HG03064 (cell line): ENCODE measurements at regions not wholly inside any gene's neighbourhood (a gene's known extent, or its start where the extent isn't known, plus 50 kb on each side); places are given as distances from the start of the nearest gene placed in this dataset.

Experiments used
- ATAC-seq: cut with Tn5 transposase; IDR thresholded peaks from one replicate; pipeline ENCODE4 v1.9.1; 2021; ENCODE audit warnings: low read depth; ENCODE audit not compliant: unreplicated experiment

DNA sequence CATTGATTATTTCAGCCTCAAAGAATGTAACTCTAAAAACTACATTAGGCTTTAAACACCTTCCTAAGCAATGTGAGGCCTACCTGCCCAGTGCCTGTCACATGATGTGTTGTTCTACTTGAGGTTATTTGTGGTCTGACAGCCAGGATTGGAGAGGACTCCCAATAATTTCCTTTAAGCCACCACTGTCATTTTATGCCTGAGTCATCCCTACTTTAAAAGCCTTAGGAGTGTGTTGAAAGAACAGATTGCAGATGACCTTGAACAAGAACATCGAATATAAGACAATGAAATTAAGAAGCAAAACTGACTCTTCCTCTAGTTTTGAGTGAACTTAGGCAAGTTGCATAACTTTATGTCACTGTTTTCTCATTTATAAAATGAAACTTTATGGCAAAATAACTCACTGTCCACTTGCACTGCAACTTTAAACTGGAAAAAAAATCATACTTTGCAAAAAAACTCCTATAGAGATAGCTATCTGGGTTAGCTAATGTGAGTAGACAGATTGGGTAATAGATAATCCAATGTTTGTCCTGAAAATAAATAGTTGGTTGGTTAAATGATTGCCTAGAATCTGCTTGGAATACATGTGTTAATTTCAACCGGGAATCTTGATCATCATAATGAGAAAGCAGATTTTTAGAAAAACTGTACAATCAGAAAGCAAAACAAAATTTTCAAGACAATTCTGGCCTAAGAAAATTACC lies 361.2 kb downstream of the SUCLA2 start:
- no peak for ATAC-seq

DNA sequence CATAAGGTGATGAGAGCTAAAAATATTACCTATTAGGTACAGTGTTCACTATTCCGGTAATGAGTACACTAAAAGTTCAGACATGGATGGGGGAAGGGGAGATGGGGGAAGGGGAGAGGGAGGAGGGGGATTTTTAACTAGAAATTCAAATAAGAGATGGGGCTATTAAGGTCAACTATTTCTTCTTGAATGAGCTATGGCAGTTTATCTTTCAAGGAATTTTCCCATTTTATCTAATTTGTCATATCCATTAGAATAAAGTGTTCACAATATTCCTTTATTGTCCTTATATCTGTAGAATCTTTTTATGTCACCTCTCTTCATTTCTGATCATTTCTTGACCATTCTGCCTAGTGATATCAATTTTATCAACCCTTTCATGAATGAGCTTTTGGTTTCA lies 362.4 kb downstream of the SUCLA2 start:
- ATAC-seq: no peak

DNA sequence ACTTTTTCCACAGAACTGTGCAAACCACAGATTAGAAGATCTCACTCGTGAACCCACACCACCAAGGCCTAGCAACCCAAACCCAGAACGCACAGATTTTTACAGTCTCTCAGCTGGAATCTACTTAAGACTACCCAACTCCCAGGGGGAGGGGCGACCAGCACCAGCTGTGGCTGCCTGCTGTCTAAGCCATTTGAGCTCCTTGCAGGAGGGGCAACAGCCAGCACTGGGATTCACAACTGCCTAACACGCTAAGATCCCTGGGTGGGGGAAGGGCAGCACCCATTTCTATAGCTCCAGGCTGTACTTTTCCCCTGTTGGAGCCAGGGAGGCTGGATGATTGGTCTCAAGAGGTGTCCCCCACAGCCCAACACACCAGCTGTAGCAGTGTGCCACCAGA lies 368.8 kb downstream of the SUCLA2 start:
- ATAC-seq: no peak

DNA sequence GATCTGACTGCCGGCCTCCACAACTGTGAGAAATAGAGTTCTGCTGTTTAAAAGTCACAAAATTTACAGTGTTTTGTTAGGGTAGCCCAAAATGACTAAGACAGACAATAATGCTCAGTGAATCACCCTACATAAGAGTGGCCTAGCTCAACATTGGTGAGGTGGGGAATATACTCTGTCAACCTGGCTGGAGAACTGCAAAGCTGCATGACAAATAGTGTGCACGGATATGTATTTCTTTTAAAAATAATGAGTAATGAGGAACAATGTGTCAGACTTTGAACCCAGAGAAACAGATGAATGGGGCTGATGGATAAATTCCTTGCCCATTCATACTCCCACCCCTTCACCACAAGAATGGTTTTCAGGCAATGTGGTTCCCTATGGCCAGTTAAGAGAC lies 372.4 kb downstream of the SUCLA2 start:
- no peak for ATAC-seq

DNA sequence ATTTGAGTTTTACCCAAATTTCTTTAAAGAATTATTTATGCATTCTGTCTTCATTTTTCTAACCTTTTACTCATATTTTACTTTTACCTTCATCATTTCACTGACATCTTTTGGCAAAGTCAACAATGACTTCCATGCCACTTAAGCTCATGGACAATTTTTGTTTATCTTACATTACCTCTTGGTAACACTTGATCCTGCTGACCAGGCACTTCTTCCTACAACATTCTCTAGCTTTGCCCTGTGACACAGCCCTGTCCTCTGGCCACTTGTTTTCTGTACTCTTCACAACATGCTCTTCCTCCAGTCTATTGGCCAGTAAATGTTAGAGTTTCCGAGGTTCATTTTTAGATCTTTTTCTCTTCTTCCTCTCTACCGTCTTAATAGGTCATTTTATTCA lies 377.2 kb downstream of the SUCLA2 start:
- no peak for ATAC-seq

DNA sequence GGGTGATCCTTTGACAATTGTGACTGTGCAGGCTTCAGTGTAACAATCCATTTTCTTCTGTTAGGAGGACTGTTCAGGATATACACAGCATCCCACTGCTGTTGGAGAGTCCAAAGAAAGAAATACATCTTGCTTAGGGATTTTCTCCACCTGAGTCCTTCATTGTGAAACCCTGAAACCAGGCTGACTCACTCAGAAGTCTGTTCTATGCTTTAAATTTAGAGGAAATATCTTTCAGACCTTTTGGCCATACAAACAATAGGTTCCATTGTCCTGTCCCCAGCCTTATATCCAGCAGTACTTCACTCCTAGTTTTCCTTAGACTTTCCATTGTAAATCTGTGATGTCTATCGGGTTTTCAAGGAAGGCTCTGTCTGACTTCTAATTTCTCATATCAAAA lies 379.1 kb downstream of the SUCLA2 start:
- no peak for ATAC-seq

DNA sequence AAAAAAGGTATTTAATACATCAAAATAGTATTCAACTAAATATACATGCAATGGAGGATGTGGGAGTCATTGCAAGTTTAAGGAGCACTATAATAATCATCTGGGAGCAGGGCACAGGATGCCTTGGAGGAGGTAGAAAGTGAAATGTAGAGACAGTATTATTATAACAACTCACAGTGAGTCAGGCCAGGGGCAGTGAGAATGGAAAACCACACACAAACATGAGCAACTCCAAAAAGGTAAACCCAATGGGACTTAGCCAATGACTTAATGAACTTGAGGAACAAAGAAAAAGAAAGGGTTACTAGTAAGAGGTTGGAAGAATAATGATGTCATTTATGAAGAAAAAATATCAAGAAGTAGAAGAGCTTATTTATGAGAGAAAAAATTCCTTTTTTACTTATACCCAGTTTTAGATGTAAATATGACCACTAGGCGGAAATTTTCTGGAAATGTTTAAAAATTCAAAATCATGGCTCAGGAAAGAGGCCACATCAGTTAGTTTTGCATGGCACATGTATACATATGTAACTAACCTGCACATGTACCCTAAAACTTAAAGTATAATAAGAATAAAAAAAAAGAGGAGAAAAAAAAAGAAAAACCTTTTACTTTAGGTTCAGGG lies 389.3 kb downstream of the SUCLA2 start:
- no peak for ATAC-seq

DNA sequence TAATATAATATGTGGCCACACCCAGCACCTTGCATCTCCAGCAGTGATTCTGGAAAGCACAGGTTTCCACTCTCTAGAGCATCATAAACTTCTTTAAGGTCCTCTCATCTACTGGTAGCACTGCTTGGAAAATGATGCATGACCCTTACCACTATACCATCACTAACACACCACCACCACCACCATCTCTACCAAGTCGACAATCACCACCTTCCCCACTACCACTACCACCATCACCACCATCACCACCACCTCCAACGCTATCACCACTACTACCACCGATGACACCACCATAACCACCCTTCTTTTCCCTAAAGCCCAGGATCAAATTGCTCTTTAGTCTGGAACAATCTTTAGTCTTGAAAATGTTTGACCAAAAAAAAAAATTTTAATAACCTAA lies 390.4 kb downstream of the SUCLA2 start:
- no peak for ATAC-seq

DNA sequence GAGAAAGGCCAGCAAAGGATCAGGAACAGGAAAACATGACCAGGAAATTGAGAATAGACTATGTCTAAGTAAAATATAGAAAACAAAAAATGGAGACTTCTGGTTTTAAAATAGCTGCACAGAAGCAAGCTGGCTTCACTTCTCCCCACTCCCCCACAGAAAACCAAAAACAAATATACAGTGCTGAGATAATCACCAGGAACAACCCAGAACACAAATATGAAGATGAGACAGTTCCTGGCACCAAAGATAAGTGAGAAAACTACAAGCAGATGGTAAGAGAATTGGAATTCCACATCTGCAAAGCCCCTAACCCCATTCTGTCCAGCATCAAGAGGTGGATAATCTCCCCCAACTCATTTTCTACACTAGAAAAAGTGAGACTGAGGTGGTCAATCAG lies 397.7 kb downstream of the SUCLA2 start:
- ATAC-seq: no peak

DNA sequence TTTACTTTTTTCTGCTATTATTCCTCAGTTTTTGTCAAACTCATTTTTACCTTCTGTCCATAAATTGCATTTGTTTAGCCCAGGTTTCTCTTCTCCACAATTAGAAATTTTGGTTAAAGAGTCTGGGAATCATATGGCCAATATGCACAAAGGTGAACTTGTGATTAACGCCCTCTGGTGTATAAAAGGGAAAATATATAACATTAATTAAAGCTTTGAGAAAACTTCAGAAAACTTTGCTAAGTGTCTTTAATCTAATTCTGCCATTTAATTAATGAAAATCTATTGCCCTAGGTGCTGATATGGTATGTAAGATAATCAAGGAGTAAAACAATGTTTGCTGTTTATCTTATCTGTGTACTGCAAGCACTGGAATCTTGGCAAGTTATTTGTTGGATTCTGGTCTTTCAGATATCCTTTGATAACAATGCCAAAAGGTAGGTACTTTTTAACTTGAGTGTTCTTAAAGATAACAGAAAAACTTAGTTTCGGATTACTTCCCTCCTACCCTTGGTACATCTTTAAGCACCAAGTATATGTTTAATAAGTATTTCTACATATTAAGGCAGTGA lies 402.6 kb downstream of the SUCLA2 start:
- no peak for ATAC-seq

DNA sequence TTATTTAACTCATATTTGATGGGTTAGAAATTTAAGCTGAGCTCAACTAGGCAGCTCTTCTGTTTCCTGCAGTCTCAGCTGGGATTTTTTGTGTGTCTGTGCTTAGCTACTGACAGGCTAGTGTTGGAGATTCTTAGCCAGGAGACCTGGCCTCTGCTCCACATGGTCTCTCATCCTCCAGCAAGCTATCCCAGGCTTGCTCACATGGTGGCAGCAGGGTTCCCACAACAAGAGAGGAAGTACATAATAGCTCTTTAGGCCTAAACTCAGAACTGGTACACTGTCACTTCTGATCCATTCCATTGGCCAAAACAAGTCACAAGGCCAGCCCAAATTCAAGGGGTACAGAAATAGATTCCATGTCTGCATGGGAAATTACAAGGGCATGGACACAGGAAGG lies 406.2 kb downstream of the SUCLA2 start:
- no peak for ATAC-seq

DNA sequence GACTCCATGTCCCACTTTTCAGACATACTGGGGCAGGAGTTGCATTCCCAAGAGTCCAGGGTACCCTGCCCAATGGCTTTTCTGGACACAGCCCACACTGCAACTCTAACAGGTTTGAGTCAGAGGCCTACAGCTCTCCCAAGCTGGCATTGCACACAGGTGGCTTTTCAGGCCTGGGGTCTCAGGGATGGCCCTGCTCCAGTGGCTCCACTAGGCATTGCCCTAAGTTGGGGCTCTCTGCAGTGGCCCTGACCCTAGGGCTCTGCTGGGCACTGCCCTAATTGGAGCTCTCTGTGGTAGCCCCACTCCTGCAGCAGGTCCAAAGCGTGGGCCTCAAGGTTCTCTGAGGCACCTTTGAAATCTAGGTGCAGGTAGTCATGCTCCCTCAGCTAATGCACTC lies 408.8 kb downstream of the SUCLA2 start:
- ATAC-seq: no peak

DNA sequence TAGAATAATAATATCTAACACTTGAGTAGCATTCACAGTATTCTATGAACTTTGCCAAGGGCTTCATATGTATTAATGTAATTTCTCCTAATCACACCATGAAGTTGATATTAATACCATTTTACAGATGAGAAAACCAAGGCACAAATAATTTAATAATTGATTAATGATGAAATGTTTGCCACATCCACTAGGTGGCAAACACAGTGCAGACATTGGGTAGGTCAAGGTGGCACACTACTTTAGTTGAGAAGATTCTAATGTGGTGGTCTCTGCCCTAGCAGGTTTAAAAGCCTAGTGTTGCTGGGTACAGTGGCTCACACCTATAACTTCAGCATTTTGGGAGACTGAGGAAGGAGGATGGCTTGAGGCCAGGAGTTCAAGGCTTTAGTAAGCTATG lies 412.4 kb downstream of the SUCLA2 start:
- ATAC-seq: no peak

DNA sequence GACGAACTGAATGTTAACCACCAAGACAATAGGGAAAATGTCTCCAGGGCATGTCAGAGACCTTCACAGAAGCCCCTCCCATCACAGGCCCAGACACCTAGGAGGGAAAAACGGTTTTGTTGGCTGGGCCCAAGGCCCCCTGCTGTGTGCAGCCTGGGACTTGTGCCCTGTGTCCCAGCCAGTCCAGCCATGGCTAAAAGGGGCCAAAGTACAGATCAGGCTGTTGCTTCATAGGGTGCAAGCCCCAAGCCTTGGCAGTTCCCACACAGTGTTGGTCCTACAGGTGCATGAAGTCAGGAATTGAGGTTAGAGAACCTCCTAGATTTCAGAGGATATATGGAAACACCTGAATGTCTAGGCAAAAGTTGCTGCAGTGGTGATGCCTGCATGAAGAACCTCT lies 428.7 kb downstream of the SUCLA2 start:
- ATAC-seq: no peak

DNA sequence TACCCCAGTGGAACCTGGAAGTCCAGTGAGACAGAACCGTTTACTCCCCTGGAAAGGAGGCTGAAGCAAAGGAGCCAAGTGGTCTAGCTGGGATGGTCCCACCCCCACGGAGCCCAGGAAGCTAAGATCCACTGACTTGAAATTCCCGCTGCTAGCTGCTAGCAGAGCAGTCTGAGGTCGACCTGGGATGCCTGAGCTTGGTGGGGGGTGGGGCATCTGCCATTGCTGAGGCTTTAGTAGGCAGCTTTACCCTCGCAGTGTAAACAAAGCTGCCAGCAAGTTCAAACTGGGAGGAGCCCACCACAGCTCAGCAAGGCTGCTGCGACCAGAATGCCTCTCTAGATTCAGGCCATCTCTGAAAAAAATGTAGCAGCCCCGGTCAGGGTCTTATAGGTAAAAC lies 437.0 kb downstream of the SUCLA2 start:
- ATAC-seq: no peak

DNA sequence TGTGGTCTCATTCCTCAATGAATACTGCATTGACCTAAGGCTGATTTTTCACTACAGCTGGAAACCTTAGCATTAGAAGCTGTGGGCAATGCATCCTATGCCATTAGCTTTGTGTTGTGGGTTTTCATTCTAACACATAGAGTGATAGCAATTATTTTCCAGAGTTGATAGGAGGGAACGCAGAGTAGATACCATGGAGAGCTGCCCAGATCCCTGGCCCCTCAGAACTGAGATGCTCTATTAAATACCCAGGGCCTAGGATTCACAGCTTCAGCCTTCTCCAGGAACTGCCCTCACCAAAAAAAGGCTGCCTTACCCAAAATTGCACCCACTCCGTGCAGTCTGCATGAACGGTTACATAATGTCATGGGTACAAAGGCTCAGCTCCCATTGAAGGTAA lies 444.4 kb downstream of the SUCLA2 start:
- no peak for ATAC-seq

DNA sequence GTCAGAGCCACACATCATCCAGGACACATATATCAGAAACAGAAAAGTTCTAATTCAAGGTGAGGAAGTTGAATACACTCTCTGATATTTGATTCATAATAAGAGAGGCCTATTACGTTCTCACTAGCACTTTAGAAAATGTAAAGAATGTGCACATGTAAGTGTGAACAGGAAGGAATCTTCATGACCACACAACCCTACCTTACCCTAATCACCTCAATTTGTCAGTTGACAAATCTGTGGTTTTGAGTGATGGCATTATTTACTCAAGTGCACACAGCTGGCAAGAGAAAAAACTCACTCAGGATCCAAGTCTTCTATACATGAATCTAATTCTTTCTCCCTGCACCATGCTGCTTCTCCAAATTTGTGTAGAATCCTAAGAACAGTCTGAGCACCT lies 445.8 kb downstream of the SUCLA2 start:
- ATAC-seq: no peak

DNA sequence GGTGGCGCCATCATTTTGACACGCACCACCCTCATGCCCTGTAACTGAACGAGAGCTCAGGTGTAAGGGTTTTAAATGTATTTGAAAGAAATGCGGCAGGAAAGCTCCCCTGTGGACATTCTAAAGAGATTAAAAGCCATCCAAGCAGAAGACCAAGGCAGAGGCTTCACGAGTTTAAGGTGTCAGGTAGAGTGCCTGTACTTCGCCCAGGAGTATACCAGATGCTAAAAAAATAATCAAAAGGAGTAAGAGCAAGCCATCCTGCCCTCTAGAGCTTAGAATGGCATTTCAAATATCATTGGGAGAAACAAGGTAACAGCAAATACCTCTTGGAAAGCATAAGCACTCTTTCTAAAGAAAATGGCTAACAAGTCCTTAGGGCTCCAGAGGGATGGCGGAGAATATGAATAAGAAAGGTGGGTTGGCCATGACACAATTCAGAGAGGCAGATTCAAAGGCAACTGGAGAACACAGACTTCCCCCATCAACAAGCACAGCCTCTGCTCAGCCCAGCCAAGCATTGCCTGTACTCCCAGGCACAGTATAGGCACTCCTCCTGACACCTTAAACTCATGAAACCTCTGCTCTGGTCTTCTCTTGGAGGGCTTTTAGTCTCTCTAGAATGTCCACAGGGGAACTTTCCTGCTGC lies 447.6 kb downstream of the SUCLA2 start:
- ATAC-seq: no peak

DNA sequence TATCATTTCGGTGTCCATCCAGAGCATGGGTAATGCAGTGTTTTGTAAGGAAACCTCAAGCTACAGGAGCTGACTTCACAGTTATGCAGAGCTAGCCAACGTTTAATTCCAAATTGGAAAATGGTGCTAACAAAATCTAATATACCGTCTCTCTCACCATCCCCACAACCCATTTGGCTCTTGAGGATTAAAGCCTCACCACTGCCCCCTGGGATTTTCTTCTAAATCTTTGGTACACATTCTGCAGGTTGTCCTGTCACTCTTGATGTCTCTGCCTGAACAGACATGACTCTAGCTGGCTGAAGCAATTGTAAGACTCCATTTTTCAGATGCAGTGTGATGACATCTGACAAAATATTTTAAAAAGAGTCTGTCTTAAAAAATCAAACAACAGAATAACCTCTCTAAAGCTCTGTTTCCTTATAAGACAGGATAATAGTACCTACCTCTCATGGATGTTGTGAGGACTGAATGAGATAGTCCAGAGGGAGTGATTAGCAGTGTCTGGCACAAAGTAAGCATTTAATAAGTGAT lies 451.8 kb downstream of the SUCLA2 start:
- ATAC-seq: no peak

DNA sequence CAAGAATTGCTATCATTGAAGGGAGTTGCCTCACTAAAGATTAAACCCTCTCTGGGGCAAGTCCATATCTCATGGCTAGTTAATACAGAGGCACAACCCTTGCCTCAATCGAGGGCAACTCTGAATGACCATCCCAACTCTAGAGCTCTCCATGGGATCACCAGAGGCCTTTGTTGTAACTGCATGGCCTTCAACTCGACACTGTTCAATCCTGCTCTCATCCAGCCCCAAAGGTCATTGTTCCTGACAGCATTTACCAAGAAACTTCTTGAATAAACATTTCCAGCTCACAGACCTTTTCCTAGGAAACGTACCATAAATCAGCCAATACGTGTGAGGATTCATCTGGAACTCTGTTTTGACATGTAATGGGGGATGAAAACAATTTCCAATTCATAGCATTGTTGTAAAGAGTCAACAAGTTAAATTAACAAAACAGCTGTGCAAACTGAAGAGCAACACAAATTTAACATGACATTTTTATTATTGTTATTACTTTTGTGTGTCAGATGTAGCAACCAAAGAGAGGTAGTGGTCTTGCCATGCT lies 452.7 kb downstream of the SUCLA2 start:
- no peak for ATAC-seq
